Colon (tissue), 2 donors: ENCODE measurements at regions not wholly inside any gene's neighbourhood (a gene's known extent, or its start where the extent isn't known, plus 50 kb on each side); places are given as distances from the start of the nearest gene placed in this dataset.
"Not testable (repeated sequence)": the region's sequence is repeated elsewhere in the genome, so short reads cannot be mapped to it uniquely, and the experiment has no call there.

Experiments
- FAIRE-seq: peaks from 2 replicates; lab custom pipeline; 2012; peaks lifted over from hg19 to GRCh38; lab: Jason Lieb, UNC
- donor health status: control.
- donor health status: control.

- no peak for FAIRE-seq
These were observed 670.8 kb upstream of the NR2F2 start for GRCh38 chr15:95659656-95660055.

DNA sequence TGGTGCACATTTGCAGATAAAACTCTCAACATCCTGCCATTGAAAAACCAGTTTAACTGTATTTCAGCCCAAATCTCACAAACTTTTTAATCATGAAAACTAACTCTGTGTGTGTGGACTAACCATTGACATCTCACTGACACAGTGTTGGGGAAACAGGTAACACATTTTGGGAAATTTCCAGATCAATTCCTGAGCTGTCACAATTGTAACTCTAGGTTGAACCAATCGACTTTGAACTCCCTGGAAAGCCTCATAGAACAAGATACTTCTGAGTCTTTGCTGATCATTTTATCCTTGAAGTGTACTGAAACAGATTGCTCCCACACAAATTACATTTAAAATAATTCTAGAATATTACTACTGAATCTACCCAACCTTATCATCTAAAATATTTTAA lies 667.9 kb upstream of the NR2F2 start:
- no peak for FAIRE-seq

- no peak for FAIRE-seq
These were observed 667.1 kb upstream of the NR2F2 start for GRCh38 chr15:95663156-95664100.

GRCh38 chr15:95664450-95664849 lies 666.0 kb upstream of the NR2F2 start:
- no peak for FAIRE-seq

- no peak for FAIRE-seq
These were observed 661.2 kb upstream of the NR2F2 start for GRCh38 chr15:95669146-95669922.

DNA sequence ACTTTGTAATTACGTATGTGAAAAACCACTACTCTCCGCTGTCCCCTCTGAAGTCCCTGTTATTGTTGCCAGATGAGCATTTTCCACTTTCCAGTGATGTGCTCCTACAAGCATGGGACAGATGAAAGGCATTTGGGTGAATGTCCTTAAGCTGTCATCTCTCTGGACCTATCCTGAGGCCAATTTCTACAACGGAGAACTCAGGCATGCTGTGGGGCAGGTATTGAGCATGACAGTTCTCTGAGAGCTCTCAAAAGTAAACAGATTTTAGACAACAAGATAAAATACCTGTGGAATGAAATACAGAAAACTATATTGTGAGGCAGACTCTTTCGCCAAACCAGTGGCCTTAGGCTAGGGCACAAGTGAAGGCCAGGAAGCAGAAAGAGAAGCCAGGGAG lies 656.5 kb upstream of the NR2F2 start:
- no peak for FAIRE-seq

DNA sequence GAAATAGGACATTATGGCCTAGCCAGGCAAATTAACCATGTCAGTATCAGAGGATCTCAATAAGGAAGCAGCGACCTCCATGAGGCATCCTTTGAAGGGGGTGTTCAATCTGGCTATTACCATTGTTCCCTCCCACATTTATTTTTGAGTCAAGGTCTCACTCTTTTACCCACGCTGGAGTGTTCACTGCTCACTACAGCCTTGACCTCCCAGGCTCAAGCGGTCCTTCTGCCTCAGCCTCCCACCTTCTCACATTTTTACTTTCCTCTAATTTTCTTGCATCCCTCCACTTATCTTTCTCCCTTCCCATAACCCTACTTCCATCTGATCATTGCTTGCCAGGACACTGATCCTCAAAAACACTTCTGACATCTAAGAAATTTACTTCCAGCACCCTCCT lies 654.0 kb upstream of the NR2F2 start:
- FAIRE-seq: no peak

DNA sequence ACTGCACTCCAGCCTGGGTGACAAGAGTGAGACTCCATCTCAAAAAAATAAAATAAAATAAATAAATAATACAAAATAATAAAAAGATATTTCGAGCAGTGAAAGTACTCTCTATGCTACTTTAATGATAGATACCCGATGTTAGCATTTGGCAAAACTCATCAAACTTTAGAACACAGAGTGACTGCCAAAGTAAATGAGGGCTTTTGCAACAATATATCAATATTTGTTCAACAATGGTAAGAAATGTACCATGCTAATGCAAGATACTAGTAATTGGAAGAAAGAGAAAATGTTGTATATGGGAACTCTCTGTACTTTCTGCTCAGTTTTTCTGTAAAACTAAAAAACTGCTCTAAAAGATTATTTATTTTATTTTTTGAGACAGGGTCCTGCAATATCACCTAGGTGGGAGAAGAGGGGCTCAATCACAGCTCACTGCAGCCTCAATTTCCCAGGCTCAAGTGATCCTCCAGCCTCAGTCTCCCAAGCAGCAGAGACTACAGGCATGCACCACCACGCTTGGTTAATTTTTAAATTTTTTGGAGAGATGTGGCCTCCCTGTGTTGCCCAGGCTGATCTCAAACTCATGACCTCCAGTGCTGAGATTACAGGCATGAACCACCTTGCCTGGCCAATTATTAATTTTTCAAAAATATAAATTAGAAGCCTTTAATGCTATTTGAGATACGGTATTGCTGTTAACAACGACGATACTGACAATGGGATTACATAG lies 650.5 kb upstream of the NR2F2 start:
- no peak for FAIRE-seq

GRCh38 chr15:95680728-95681127 lies 649.8 kb upstream of the NR2F2 start:
- no peak for FAIRE-seq

DNA sequence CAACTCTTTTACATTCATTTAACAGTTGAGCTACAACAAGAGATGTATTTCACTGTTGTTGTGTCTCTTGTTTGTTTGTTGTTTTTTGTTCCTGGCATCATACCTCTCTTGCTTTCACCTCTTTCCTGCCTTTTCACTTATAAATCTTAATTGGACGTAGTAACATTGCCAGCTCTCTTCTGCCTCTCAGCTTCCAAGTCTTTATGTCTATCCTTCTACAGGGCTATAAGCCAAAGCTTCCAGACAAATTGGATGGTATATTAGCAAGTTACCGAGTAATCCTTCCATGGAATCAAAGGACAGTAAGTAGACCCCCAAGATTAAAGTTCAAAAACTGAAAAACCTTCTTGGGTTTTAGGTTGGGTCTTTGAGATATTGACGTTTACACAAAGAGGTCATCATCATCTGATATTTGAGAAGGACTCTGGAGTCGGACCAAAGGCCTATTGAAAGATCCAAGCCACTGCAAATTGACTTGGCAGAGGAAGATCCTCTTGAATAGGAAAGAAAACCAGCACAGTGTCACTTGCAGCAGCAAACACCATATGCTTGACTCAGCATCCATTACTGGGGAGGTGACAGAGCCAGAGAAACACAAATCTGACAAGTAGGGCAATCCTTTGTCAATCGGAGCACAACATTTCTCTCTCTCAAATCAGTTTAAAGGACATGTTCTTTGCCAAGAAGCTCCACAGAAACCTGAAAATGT lies 648.5 kb upstream of the NR2F2 start:
- FAIRE-seq: no peak

DNA sequence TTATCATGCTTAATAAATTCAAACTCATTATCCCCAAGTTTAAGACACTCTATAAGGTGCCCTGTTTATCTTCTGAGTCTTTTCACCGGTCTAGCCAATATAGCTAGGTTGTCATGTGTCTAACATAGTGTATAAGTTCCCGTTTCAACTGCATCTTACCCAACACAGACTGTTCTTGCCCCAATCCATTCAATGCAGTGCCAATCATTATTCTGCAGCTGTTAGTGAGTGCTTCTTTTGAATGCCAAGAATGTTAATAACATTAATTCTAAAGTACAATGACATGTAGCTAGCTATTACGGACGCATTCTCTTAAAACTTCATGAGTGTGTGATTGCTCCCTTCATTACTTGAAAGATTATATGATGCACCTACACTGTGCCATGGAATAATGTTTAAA lies 646.4 kb upstream of the NR2F2 start:
- FAIRE-seq: no peak

- FAIRE-seq: no peak
These were observed 645.8 kb upstream of the NR2F2 start for GRCh38 chr15:95684693-95685115.

- FAIRE-seq: no peak
These were observed 643.4 kb upstream of the NR2F2 start for GRCh38 chr15:95687061-95687460.

GRCh38 chr15:95687686-95688085 lies 642.8 kb upstream of the NR2F2 start:
- no peak for FAIRE-seq

DNA sequence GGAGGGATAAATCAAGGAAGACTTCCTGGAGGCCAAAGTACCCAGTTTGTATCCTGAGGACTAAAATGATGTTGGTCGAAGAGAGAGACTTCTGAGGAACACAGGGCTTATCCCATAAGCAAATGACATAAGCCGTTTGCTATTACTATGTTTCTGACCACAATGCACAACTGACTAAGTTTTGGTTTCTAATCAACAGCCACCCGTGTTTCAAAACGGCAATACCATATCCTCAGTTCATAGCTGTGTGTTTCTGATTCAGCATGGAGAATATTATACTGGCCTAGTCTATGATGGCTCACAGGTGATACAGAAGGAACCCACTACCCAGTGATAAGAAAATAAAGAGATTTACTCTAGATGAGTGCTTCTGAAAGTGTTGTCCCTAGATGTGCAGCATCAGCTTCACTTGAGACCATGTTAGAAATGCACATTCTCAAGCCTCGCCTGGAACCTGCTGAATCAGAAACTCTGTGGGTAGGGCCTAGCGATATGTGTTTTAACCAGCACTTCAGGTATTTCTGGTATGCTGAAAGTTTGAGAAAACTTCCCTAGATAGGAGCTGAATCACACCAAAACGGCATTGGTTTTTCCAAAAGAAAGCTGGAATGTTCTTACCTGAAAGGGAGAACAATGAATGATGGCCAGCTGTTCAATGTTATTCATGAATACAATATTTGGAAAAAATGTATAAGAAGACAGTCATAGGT lies 639.7 kb upstream of the NR2F2 start:
- no peak for FAIRE-seq

DNA sequence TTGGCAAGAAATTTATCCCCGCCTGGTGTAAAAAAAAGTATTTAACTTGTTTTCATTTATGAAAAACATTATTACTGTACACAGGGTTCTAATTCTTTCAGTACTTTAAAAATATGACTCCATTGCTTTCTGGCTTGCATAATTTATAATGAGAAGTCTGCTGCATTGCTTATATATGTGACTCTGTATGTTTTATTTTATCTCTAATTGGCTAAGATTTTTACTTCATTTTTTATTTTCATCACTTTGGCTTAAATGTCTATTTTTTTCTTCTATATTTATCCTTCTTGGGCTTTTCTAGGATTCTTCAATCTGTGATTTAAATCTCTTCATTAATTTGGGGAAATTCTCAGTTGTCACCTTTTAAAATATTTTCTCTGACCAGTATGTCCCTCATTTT lies 636.6 kb upstream of the NR2F2 start:
- FAIRE-seq: no peak

- no peak for FAIRE-seq
These were observed 632.3 kb upstream of the NR2F2 start for GRCh38 chr15:95698230-95698629.

- no peak for FAIRE-seq
These were observed 631.5 kb upstream of the NR2F2 start for GRCh38 chr15:95698951-95699350.

GRCh38 chr15:95699578-95699977 lies 630.9 kb upstream of the NR2F2 start:
- FAIRE-seq: no peak

GRCh38 chr15:95700692-95701091 lies 629.8 kb upstream of the NR2F2 start:
- not testable (repeated sequence) for FAIRE-seq

GRCh38 chr15:95701410-95701809 lies 629.1 kb upstream of the NR2F2 start:
- no peak for FAIRE-seq
